ENCODE measurements at regions not wholly inside any gene's neighbourhood (a gene's known extent, or its start where the extent isn't known, plus 50 kb on each side); places are given as distances from the start of the nearest gene placed in this dataset.

- no peak for DNase-seq
Observed at GRCh38 chr1:94611681-94612475, 70.3 kb upstream of the F3 start.

GRCh38 chr1:94609619-94610018 lies 68.1 kb upstream of the F3 start:
- DNase-seq, result no peak

- DNase-seq, result no peak
Observed at GRCh38 chr1:94608852-94609530, 67.4 kb upstream of the F3 start.

- DNase-seq, result no peak
Observed at GRCh38 chr1:94608142-94608851, 66.7 kb upstream of the F3 start.

GRCh38 chr1:94607398-94607797 lies 65.8 kb upstream of the F3 start:
- no peak for DNase-seq

- no peak for DNase-seq
Observed at GRCh38 chr1:94606471-94606870, 64.9 kb upstream of the F3 start.

GRCh38 chr1:94603663-94604062 lies 62.1 kb upstream of the F3 start:
- no peak for DNase-seq

- no peak for DNase-seq
Observed at GRCh38 chr1:94602802-94603625, 61.5 kb upstream of the F3 start.

- no peak for DNase-seq
Observed at GRCh38 chr1:94602316-94602715, 60.8 kb upstream of the F3 start.

GRCh38 chr1:94600556-94600955 lies 59.0 kb upstream of the F3 start:
- no peak for DNase-seq

GRCh38 chr1:94599095-94599813 lies 57.7 kb upstream of the F3 start:
- no peak for DNase-seq

GRCh38 chr1:94597701-94598100 lies 56.1 kb upstream of the F3 start:
- no peak for DNase-seq

- DNase-seq, result no peak
Observed at GRCh38 chr1:94596260-94596659, 54.7 kb upstream of the F3 start.

GRCh38 chr1:94595658-94596057 lies 54.1 kb upstream of the F3 start:
- DNase-seq, result no peak

- no peak for DNase-seq
Observed at GRCh38 chr1:94593611-94594010, 52.1 kb upstream of the F3 start.

GRCh38 chr1:94592571-94592920 lies 51.0 kb upstream of the F3 start:
- no peak for DNase-seq

- no peak for DNase-seq
Observed at GRCh38 chr1:94591823-94592570, 50.4 kb upstream of the F3 start.

All from NCI-H510A treated with DMSO at 0.1 percent for 48 hours (cell line).